Testis (tissue), 2 donors: ENCODE measurements at regions not wholly inside any gene's neighbourhood (a gene's known extent, or its start where the extent isn't known, plus 50 kb on each side); places are given as distances from the start of the nearest gene placed in this dataset.

Source experiments
- DNase-seq: peaks from one replicate; pipeline ENCODE4 v3.0.0-alpha.2; 2019
- H3K27ac ChIP-seq, 2 donors: fragments of 200-600 bp; sonication (generic); one replicate each; pipeline ENCODE4 v1.5.1; 2019
- H3K27me3 ChIP-seq: fragments of 200-600 bp; sonication (generic); one replicate; pipeline ENCODE4 v1.5.1; 2019
- H3K36me3 ChIP-seq: fragments of 200-600 bp; sonication (generic); one replicate; pipeline ENCODE4 v1.5.1; 2017; ENCODE audit warnings: low read depth; ENCODE audit errors: missing control alignments
- H3K4me1 ChIP-seq: fragments of 200-600 bp; sonication (generic); one replicate; pipeline ENCODE4 v1.5.1; 2019
- H3K4me3 ChIP-seq, 2 donors: fragments of 200-600 bp; sonication (generic); one replicate each; pipeline ENCODE4 v1.5.1; 2017 to 2019
- H3K9me3 ChIP-seq: fragments of 200-600 bp; sonication (generic); one replicate; pipeline ENCODE4 v1.5.1; 2017
- CTCF ChIP-seq, 3 experiments: fragments of 450-650 bp in 2 of 3; fragments of 200-600 bp in 1 of 3; sonication (generic) in 1 of 3; IDR thresholded peaks; one replicate each; pipeline ENCODE4 v1.5.1; 2016 to 2019; ENCODE audit warnings: antibody characterized with exemption in 3 of 3, mild to moderate bottlenecking in 2 of 3, moderate library complexity in 1 of 3
- POLR2A ChIP-seq: fragments of 450-650 bp; IDR thresholded peaks from one replicate; pipeline ENCODE4 v1.6.1; 2017; ENCODE audit warnings: antibody characterized with exemption, mild to moderate bottlenecking, moderate library complexity
- whole genome bisulfite sequencing, 2 donors: methylation state at CpG; one replicate each; pipeline ENCODE4 v1.1.5; 2018; 5-methylcytosine and 5-hydroxymethylcytosine counted together
- intact Hi-C: fragments of 100-400 bp; cut with DNase I; formaldehyde crosslinking; loops from one replicate; pipeline ENCODE4 v1.15.1; 2023; ENCODE audit warnings: low total_unique reads

- Histone ChIP-seq H3K9me3 (no peaks in the 10 kb centered on the region), H3K4me1 (no peaks in the 10 kb centered on the region), H3K4me3 (no peak overlapping the region), H3K27ac (no peak overlapping the region), H3K27me3 (no peaks in the 10 kb centered on the region), H3K36me3 (no peaks in the 10 kb centered on the region)
- WGBS, 2 donors: 62 to 79% methylated on average over 4 of the region's 4 CpGs
- no peak for DNase-seq
- intact Hi-C loops: no loop called here
- TF ChIP-seq CTCF (IDR thresholded peaks at IDR 0.05) (no peak), POLR2A (no peak)
These were observed 96.7 kb upstream of the DIAPH3 start for GRCh38 chr13:60260440-60260839.

- Histone ChIP-seq H3K27ac (no peak overlapping the region), H3K27me3 (no peaks in the 10 kb centered on the region), H3K36me3 (no peaks in the 10 kb centered on the region), H3K4me3 (no peak overlapping the region), H3K9me3 (no peaks in the 10 kb centered on the region), H3K4me1 (no peaks in the 10 kb centered on the region)
- TF ChIP-seq CTCF (IDR thresholded peaks at IDR 0.05): no peak
- TF ChIP-seq POLR2A: no peak
- 63 to 64% methylated on average over 12 of the region's 12 CpGs for WGBS, 2 donors
- intact Hi-C loops: no loop called here
- no peak for DNase-seq
These were observed 98.0 kb upstream of the DIAPH3 start for GRCh38 chr13:60261432-60262351.

- TF ChIP-seq POLR2A (no peak), CTCF (IDR thresholded peaks at IDR 0.05) (no peak)
- Histone ChIP-seq H3K27ac (no peak overlapping the region), H3K9me3 (no peaks in the 10 kb centered on the region), H3K27me3 (no peaks in the 10 kb centered on the region), H3K36me3 (no peaks in the 10 kb centered on the region), H3K4me3 (no peak overlapping the region), H3K4me1 (no peaks in the 10 kb centered on the region)
- no peak for DNase-seq
- intact Hi-C loops: no loop called here
- 98 to 100% methylated on average over 1 of the region's 1 CpG for WGBS, 2 donors
These were observed 101.8 kb upstream of the DIAPH3 start for GRCh38 chr13:60265566-60265965.

- Histone ChIP-seq H3K9me3 (no peaks in the 10 kb centered on the region), H3K36me3 (no peaks in the 10 kb centered on the region), H3K4me3 (peak overlapping the region; percentile 24 to 48), H3K27ac (no peak overlapping the region), H3K27me3 (no peaks in the 10 kb centered on the region), H3K4me1 (no peaks in the 10 kb centered on the region)
- DNase-seq: peak; percentile 54
- WGBS, 2 donors: 29 to 34% methylated on average over 21 to 24 of the region's 24 CpGs
- TF ChIP-seq POLR2A (no peak), CTCF (IDR thresholded peaks at IDR 0.05) (no peak)
- intact Hi-C loops: no loop called here
These were observed 103.9 kb upstream of the DIAPH3 start for GRCh38 chr13:60267498-60268202.
